GM12892 (cell line): ENCODE measurements at regions not wholly inside any gene's neighbourhood (a gene's known extent, or its start where the extent isn't known, plus 50 kb on each side); places are given as distances from the start of the nearest gene placed in this dataset.
"Not testable (repeated sequence)": the region's sequence is repeated elsewhere in the genome, so short reads cannot be mapped to it uniquely, and the experiment has no call there.

ENCODE experiments used
- DNase-seq: peaks from one replicate; pipeline ENCODE4 v3.0.0; 2011; ENCODE audit not compliant: insufficient read length
- FAIRE-seq: peaks from 2 replicates; lab custom pipeline; 2011; peaks lifted over from hg19 to GRCh38; lab: Jason Lieb, UNC
- POLR2A ChIP-seq: IDR thresholded peaks from 2 replicates; pipeline ENCODE4 v1.6.1; 2011; ENCODE audit warnings: low read depth, low read length, control low read depth
- POLR2AphosphoS5 ChIP-seq: IDR thresholded peaks from 2 replicates; pipeline ENCODE4 v1.6.1; 2011; ENCODE audit warnings: low read depth, low read length, control low read depth
- TAF1 ChIP-seq: IDR thresholded peaks from 2 replicates; pipeline ENCODE4 v1.6.1; 2011; ENCODE audit warnings: low read depth, mild to moderate bottlenecking, control low read depth, low read length, borderline replicate concordance

DNA sequence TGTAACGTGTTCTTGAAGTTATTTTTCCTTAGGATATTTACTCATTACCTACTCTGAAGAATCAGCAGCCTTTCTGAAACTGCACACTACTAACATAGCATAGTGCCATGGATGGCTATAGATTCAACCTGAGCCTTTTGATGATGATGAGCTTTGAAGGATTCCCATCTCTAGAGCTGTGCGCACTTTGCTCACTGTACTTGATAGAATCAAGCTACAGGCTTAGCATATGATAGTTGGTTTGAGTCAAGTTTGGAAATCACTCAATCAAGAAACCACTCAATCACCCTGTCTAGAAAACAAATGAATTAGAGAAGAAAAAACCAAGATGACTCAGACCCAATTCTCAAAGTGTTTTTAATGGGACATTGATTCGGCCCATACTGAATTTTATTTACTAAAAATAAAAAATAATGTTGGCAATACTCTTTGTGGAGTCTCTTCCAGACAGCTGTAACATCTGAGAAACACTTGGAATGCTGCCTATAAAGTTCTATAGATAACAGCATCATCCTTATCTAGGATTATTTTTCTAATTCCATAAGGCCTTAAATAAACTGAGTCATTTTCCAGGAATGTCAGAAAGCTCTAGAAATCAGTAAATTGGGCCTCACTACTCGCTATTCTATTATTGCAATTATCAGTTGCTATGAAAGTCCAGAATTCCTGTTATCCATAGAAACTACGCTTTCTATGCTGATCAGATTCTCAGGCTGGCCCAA, 259.0 kb upstream of the ERBB4 start:
- TF ChIP-seq POLR2A (no peak), POLR2AphosphoS5 (no peak), TAF1 (no peak)
- FAIRE-seq (no peak), DNase-seq (no peak)

DNA sequence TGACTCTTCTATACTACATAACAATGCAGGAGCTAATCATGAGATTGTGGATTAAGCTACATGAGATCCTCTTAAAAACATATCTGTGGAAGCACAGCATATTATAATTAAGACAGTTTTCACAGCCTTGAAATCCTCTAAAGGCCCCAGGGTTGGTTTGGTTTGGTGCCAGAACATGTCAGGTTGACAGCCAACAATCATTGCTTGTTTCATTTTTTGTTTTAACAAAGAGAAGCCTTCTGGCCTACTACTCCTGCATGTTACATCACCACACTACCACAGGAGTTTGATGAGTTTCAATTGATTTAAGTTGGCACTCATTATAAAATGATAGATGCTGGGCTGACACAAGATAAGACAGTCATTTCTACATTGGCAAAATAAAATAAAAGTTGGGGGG, 255.9 kb upstream of the ERBB4 start:
- no peak for DNase-seq
- no peak for FAIRE-seq

GRCh38 chr2:212791569-212791968, 253.0 kb upstream of the ERBB4 start:
- TF ChIP-seq POLR2A (no peak), TAF1 (no peak), POLR2AphosphoS5 (no peak)
- DNase-seq (no peak), FAIRE-seq (no peak)

More for the DNA sequence above, 255.9 kb upstream of the ERBB4 start:
- TF ChIP-seq POLR2A (no peak), POLR2AphosphoS5 (no peak), TAF1 (no peak)

DNA sequence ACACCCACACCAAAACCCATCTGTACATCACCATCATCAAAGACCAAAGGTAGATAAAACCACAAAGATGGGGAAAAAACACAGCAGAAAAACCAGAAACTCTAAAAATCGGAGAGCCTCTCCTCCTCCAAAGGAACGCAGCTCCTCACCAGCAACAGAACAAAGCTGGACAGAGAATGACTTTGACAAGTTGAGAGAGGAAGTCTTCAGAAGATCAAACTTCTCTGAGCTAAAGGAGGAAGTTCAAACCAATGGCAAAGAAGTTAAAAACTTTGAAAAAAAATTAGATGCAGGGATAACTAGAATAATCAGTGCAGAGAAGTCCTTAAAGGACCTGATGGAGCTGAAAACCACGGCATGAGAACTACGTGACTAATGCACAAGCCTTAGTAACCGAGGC, 247.5 kb upstream of the ERBB4 start:
- not testable (repeated sequence) for DNase-seq, FAIRE-seq

GRCh38 chr2:212777020-212777491, 238.5 kb upstream of the ERBB4 start:
- TF ChIP-seq TAF1, result no peak
- TF ChIP-seq POLR2AphosphoS5, result no peak
- no peak for TF ChIP-seq POLR2A
- DNase-seq (no peak), FAIRE-seq (peak; percentile 67)

- no peak for TF ChIP-seq TAF1
- no peak for TF ChIP-seq POLR2AphosphoS5
- TF ChIP-seq POLR2A, result no peak
- FAIRE-seq (no peak), DNase-seq (no peak)
These were observed 235.3 kb upstream of the ERBB4 start for GRCh38 chr2:212773808-212774339.

GRCh38 chr2:212770240-212770639, 231.6 kb upstream of the ERBB4 start:
- TF ChIP-seq POLR2A, result no peak
- TF ChIP-seq TAF1, result no peak
- TF ChIP-seq POLR2AphosphoS5, result no peak
- FAIRE-seq, result peak; percentile 17
- DNase-seq, result no peak

- FAIRE-seq (no peak), DNase-seq (no peak)
- no peak for TF ChIP-seq TAF1
- no peak for TF ChIP-seq POLR2AphosphoS5
- TF ChIP-seq POLR2A, result no peak
These were observed 228.3 kb upstream of the ERBB4 start for GRCh38 chr2:212766921-212767320.

- no peak for TF ChIP-seq POLR2A
- no peak for TF ChIP-seq TAF1
- TF ChIP-seq POLR2AphosphoS5, result no peak
- no peak for DNase-seq
- FAIRE-seq, result no peak
These were observed 214.2 kb upstream of the ERBB4 start for GRCh38 chr2:212752730-212753351.

DNA sequence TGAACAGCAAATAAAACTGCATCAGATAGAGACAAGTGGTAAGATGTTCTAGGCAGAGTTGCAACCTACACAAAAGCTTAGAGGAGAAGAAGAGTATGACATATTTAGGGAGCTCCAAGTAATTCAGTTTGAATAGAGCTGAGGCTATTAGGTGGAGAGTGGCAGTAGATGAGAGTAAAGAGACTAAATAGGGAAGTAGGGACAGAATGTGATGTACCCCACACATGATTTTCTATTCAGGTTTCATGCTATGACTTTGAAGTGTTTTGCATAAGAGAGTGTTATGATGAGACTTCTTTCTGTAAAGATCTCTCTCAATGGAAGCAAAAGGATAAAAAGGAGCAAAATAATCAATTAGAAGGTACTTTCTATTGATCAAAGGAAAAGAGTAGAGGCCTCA, 206.8 kb upstream of the ERBB4 start:
- DNase-seq, result no peak
- TF ChIP-seq TAF1, result no peak
- TF ChIP-seq POLR2A, result no peak
- TF ChIP-seq POLR2AphosphoS5, result no peak
- peak; percentile 48 for FAIRE-seq

DNA sequence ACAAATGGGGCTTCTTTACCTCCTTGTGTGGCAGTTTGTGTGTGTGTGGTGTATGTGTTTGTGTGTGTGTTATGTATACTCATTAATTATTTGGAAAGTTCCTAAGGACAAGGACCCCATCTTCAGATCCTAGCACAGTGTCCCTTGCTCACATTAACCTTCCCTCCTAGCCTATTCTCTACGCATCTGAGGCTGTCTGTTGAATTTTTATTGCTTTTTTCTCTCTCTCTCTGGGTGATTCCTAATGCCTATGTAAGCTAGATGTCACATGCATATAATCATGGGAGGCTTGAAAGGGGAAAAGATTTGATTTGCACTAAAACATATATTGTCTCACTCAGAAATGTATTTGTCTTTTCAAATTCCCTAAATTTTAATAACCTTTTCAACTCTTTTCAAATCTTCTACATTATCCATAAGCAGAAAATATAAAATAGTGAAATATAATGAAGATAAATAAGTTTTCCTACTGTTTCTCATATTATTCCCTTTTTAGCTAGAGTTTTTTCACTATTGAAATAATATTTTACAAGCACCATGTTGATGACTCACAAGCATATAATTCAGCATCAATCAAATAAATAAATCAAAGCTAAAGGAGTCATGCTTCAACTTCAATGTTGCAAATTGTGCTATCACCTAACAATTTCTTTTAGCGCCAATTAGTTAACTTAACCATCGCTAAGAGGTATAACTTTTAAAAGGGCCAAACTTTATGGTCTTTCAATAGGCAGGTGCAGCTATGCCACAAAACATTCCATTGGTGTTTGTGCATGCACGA, 199.0 kb upstream of the ERBB4 start:
- no peak for TF ChIP-seq POLR2AphosphoS5
- FAIRE-seq (no peak), DNase-seq (no peak)

- DNase-seq (no peak), FAIRE-seq (no peak)
These were observed 197.8 kb upstream of the ERBB4 start for GRCh38 chr2:212736385-212736726.

More at GRCh38 chr2:212736385-212736726, 197.8 kb upstream of the ERBB4 start:
- TF ChIP-seq POLR2AphosphoS5, result no peak
- TF ChIP-seq TAF1, result no peak
- TF ChIP-seq POLR2A, result no peak
